GM12878 (cell line): ENCODE measurements at regions not wholly inside any gene's neighbourhood (a gene's known extent, or its start where the extent isn't known, plus 50 kb on each side); places are given as distances from the start of the nearest gene placed in this dataset.

Experiments used
- ATAC-seq: fragments of 200-7000 bp; cut with Tn5 transposase; 3 replicates; pipeline ENCODE4 v1.9.1; 2020; ENCODE audit warnings: mild to moderate bottlenecking, moderate library complexity
- BruUV-seq: library from RNA; stranded (reverse); fragments of 400-500 nt; replicated peaks from 2 replicates; lab custom pipeline; 2021; lab: Mats Ljungman, UMichigan
- CTCF ChIA-PET: fragments of 300-600 bp; sonication (Branson Sonifier 250); formaldehyde crosslinking; extraction: SDS; loops from one replicate; lab custom pipeline; 2021; ENCODE audit warnings: inconsistent platforms; lab: Yijun Ruan, JAX
- POLR2A ChIA-PET: fragments of 350-600 bp; formaldehyde crosslinking; extraction: SDS; loops from one replicate; lab custom pipeline; 2021; ENCODE audit warnings: inconsistent platforms; lab: Charles Lee
- RAD21 ChIA-PET: fragments of 300-600 bp; sonication (Branson Sonifier 250); formaldehyde crosslinking; loops from one replicate; lab custom pipeline; 2023; ENCODE audit warnings: antibody characterized with exemption; ENCODE audit not compliant: unreplicated experiment; lab: Charles Lee
- SMC1A ChIA-PET: fragments of 300-600 bp; sonication (Branson Sonifier 250); formaldehyde crosslinking; loops from one replicate; lab custom pipeline; 2023; ENCODE audit not compliant: unreplicated experiment, uncharacterized antibody; lab: Charles Lee
- DNase-seq: peaks from one replicate; pipeline ENCODE4 v3.0.0-alpha.2; 2011; ENCODE audit warnings: low read depth, low spot score
- FAIRE-seq: peaks from 3 replicates; lab custom pipeline; 2011; peaks lifted over from hg19 to GRCh38; lab: Jason Lieb, UNC
- H2AFZ ChIP-seq: 2 replicates; pipeline ENCODE4 v1.6.0; 2011; ENCODE audit warnings: low read depth, low read length, control low read depth; ENCODE audit not compliant: control insufficient read depth
- H3K27ac ChIP-seq: 2 replicates; pipeline ENCODE4 v1.5.1; 2011; ENCODE audit warnings: control low read depth; ENCODE audit not compliant: control insufficient read depth, insufficient read depth
- H3K27me3 ChIP-seq, 2 experiments: replicated peaks in 1 of 2; 2 replicates each; pipeline versions ENCODE4 v1.6.0 to v1.6.1; 2011; ENCODE audit warnings: low read length in 1 of 2; ENCODE audit not compliant: control insufficient read depth in 2 of 2, insufficient read depth in 2 of 2
- H3K36me3 ChIP-seq, 2 experiments: 2 replicates each; pipeline ENCODE4 v1.5.1; 2011; ENCODE audit warnings: low read length in 1 of 2; ENCODE audit not compliant: control insufficient read depth in 2 of 2, insufficient read depth in 2 of 2
- H3K4me1 ChIP-seq: 2 replicates; pipeline ENCODE4 v1.6.1; 2011; ENCODE audit warnings: mild to moderate bottlenecking, low read length, moderate library complexity, mixed read lengths; ENCODE audit not compliant: control insufficient read depth, insufficient read depth
- H3K4me2 ChIP-seq: 2 replicates; pipeline ENCODE4 v1.6.0; 2011; ENCODE audit warnings: control low read depth; ENCODE audit not compliant: control insufficient read depth, insufficient read depth
- H3K4me3 ChIP-seq: fragments of 200-600 bp; sonication (generic); 2 replicates; pipeline ENCODE4 v1.5.1; 2016
- H3K79me2 ChIP-seq: 2 replicates; pipeline ENCODE4 v1.6.0; 2011; ENCODE audit warnings: low read length; ENCODE audit not compliant: control insufficient read depth, insufficient read depth
- H3K9ac ChIP-seq: 2 replicates; pipeline ENCODE4 v1.8.0; 2011; ENCODE audit warnings: low read length, control low read depth, mixed read lengths; ENCODE audit not compliant: control insufficient read depth, insufficient read depth
- H3K9me3 ChIP-seq: replicated peaks from 3 replicates; pipeline ENCODE4 v1.5.1; 2011; ENCODE audit warnings: mild to moderate bottlenecking, low read length; ENCODE audit not compliant: control insufficient read depth, insufficient read depth
- H4K20me1 ChIP-seq: 2 replicates; pipeline ENCODE4 v1.6.0; 2011; ENCODE audit not compliant: control insufficient read depth, insufficient read depth
- CEBPB ChIP-seq, 2 experiments: fragments of 150-350 bp in 1 of 2; IDR thresholded peaks; 2 replicates each; pipeline ENCODE4 v1.6.1; 2012 to 2014; ENCODE audit warnings: low read depth in 2 of 2, low read length in 2 of 2, borderline replicate concordance in 1 of 2, inconsistent platforms in 1 of 2
- EED ChIP-seq: sonication (generic); IDR thresholded peaks from 2 replicates; pipeline ENCODE4 v1.6.1; 2016; ENCODE audit warnings: antibody characterized with exemption, low read depth
- ESRRA ChIP-seq: IDR thresholded peaks from 2 replicates; pipeline ENCODE4 v1.6.1; 2012; ENCODE audit warnings: mild to moderate bottlenecking, low read length, improper control_type of control experiment
- MEF2B ChIP-seq: fragments of 450-650 bp; IDR thresholded peaks from 2 replicates; pipeline ENCODE4 v1.6.1; 2018; ENCODE audit warnings: mild to moderate bottlenecking, moderate library complexity; ENCODE audit not compliant: partially characterized antibody, poor library complexity, severe bottlenecking
- NFYB ChIP-seq: IDR thresholded peaks from 2 replicates; pipeline ENCODE4 v1.6.1; 2011; ENCODE audit warnings: low read depth, mild to moderate bottlenecking, low read length, improper control_type of control experiment, moderate library complexity; ENCODE audit not compliant: insufficient read depth
- NRF1 ChIP-seq: conservative IDR thresholded peaks from 2 replicates; pipeline ENCODE4 v1.6.1; 2011; ENCODE audit warnings: mild to moderate bottlenecking, low read depth, low read length, improper control_type of control experiment
- PBX3 ChIP-seq: IDR thresholded peaks from 2 replicates; pipeline ENCODE4 v1.6.1; 2011; ENCODE audit warnings: mild to moderate bottlenecking, low read depth, low read length, moderate library complexity; ENCODE audit not compliant: insufficient replicate concordance
- POLR2AphosphoS5 ChIP-seq: IDR thresholded peaks from 2 replicates; pipeline ENCODE4 v1.6.1; 2011; ENCODE audit warnings: mild to moderate bottlenecking, low read length, inconsistent platforms
- RELA ChIP-seq: fragments of 450-650 bp; IDR thresholded peaks from 2 replicates; pipeline ENCODE4 v1.8.0; 2014; ENCODE audit warnings: borderline replicate concordance; ENCODE audit not compliant: partially characterized antibody
- SMAD5 ChIP-seq: IDR thresholded peaks from 2 replicates; pipeline ENCODE4 v1.6.1; 2016; ENCODE audit warnings: antibody characterized with exemption, low read depth
- SMARCA5 ChIP-seq: fragments of 450-650 bp; IDR thresholded peaks from 2 replicates; pipeline ENCODE4 v1.6.1; 2017; ENCODE audit warnings: mild to moderate bottlenecking
- SRF ChIP-seq, 2 experiments: IDR thresholded peaks; 2 replicates each; pipeline ENCODE4 v1.6.1; 2011; ENCODE audit warnings: low read depth in 2 of 2, low read length in 2 of 2, mild to moderate bottlenecking in 1 of 2, moderate library complexity in 1 of 2
- STAT3 ChIP-seq: IDR thresholded peaks from 2 replicates; pipeline ENCODE4 v1.6.1; 2011; ENCODE audit warnings: low read depth, low read length, improper control_type of control experiment
- SUZ12 ChIP-seq: fragments of 200-600 bp; sonication (generic); IDR thresholded peaks from one replicate; pipeline ENCODE4 v1.6.1; 2018; ENCODE audit warnings: antibody characterized with exemption, mild to moderate bottlenecking; ENCODE audit not compliant: unreplicated experiment
- ZNF207 ChIP-seq: fragments of 450-650 bp; IDR thresholded peaks from 2 replicates; pipeline ENCODE4 v1.6.1; 2014; ENCODE audit warnings: antibody characterized with exemption, mild to moderate bottlenecking, borderline replicate concordance
- WGBS: methylation state at CpG from one replicate; pipeline ENCODE4 v1.1.6; 2016; ENCODE audit warnings: low lambda C conversion rate; ENCODE audit not compliant: insufficient replicate concordance, insufficient coverage; ENCODE audit errors: missing lambda C conversion rate; 5-methylcytosine and 5-hydroxymethylcytosine counted together
- in situ Hi-C: fragments of 300-500 bp; cut with MboI; formaldehyde crosslinking; loops from 9 replicates; pipeline ENCODE4 v1.14.3; 2018; ENCODE audit warnings: mixed read lengths
- intact Hi-C: fragments of 100-400 bp; cut with micrococcal nuclease; formaldehyde crosslinking; loops from one replicate; pipeline ENCODE4 v1.14.2; 2022; ENCODE audit not compliant: unreplicated experiment
- TF ChIP-seq, protein P1 (sequence below): fragments of 150-350 bp; IDR thresholded peaks from 2 replicates; pipeline ENCODE4 v1.6.1; 2016; ENCODE audit warnings: low read depth, low read length
- TF ChIP-seq, protein P2 (sequence below), 3 experiments: IDR thresholded peaks in 2 of 3; conservative IDR thresholded peaks in 1 of 3; 2 replicates each; pipeline ENCODE4 v1.5.1; 2011; ENCODE audit warnings: low read depth in 3 of 3, low read length in 3 of 3, mild to moderate bottlenecking in 3 of 3, control low read depth in 2 of 3, moderate library complexity in 2 of 3, inconsistent platforms in 1 of 3, mixed read lengths in 1 of 3; ENCODE audit not compliant: control insufficient read depth in 2 of 3, insufficient read depth in 1 of 3; ENCODE audit errors: extremely low read depth in 1 of 3

GRCh38 chr22:27257987-27258386 is 543.6 kb downstream of the MN1 start:
- WGBS = 46% methylated on average over 5 of the region's 5 CpGs
- BruUV-seq = no TSS peak
- no peaks in the 10 kb centered on the region for H3K4me1 ChIP-seq
- FAIRE-seq (no peak), DNase-seq (no peak), ATAC-seq (no peak)
- in situ Hi-C loops = no loop called here
- POLR2A ChIA-PET = no interaction called here
- no peak overlapping the region for H3K9ac ChIP-seq
- H2AFZ ChIP-seq = no peak overlapping the region
- SMC1A ChIA-PET = no interaction called here
- no peak overlapping the region for H3K27ac ChIP-seq
- no peaks in the 10 kb centered on the region for H3K36me3 ChIP-seq
- no peak overlapping the region for H3K4me2 ChIP-seq
- H3K79me2 ChIP-seq = no peaks in the 10 kb centered on the region
- CTCF ChIA-PET = no interaction called here
- intact Hi-C loops = no loop called here
- TF ChIP-seq EED = no peak
- TF ChIP-seq NFYB = no peak
- TF ChIP-seq CEBPB (IDR thresholded peaks at IDR 0.05; ENCODE audit: borderline replicate concordance in 1 of 2, low read depth in 2 of 2, low read length in 2 of 2) = no peak
- no peak for TF ChIP-seq POLR2AphosphoS5
- TF ChIP-seq ESRRA = no peak
- TF ChIP-seq SRF (IDR thresholded peaks at IDR 0.05; ENCODE audit: low read depth in 2 of 2, low read length in 2 of 2) = no peak
- TF ChIP-seq, protein P1, sequence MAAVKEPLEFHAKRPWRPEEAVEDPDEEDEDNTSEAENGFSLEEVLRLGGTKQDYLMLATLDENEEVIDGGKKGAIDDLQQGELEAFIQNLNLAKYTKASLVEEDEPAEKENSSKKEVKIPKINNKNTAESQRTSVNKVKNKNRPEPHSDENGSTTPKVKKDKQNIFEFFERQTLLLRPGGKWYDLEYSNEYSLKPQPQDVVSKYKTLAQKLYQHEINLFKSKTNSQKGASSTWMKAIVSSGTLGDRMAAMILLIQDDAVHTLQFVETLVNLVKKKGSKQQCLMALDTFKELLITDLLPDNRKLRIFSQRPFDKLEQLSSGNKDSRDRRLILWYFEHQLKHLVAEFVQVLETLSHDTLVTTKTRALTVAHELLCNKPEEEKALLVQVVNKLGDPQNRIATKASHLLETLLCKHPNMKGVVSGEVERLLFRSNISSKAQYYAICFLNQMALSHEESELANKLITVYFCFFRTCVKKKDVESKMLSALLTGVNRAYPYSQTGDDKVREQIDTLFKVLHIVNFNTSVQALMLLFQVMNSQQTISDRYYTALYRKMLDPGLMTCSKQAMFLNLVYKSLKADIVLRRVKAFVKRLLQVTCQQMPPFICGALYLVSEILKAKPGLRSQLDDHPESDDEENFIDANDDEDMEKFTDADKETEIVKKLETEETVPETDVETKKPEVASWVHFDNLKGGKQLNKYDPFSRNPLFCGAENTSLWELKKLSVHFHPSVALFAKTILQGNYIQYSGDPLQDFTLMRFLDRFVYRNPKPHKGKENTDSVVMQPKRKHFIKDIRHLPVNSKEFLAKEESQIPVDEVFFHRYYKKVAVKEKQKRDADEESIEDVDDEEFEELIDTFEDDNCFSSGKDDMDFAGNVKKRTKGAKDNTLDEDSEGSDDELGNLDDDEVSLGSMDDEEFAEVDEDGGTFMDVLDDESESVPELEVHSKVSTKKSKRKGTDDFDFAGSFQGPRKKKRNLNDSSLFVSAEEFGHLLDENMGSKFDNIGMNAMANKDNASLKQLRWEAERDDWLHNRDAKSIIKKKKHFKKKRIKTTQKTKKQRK = no peak
- TF ChIP-seq PBX3 = no peak
- TF ChIP-seq NRF1 = no peak
- no peak for TF ChIP-seq SMARCA5
- no peak for TF ChIP-seq STAT3
- TF ChIP-seq RELA = no peak
- no peak for TF ChIP-seq SUZ12
- TF ChIP-seq, protein P2, sequence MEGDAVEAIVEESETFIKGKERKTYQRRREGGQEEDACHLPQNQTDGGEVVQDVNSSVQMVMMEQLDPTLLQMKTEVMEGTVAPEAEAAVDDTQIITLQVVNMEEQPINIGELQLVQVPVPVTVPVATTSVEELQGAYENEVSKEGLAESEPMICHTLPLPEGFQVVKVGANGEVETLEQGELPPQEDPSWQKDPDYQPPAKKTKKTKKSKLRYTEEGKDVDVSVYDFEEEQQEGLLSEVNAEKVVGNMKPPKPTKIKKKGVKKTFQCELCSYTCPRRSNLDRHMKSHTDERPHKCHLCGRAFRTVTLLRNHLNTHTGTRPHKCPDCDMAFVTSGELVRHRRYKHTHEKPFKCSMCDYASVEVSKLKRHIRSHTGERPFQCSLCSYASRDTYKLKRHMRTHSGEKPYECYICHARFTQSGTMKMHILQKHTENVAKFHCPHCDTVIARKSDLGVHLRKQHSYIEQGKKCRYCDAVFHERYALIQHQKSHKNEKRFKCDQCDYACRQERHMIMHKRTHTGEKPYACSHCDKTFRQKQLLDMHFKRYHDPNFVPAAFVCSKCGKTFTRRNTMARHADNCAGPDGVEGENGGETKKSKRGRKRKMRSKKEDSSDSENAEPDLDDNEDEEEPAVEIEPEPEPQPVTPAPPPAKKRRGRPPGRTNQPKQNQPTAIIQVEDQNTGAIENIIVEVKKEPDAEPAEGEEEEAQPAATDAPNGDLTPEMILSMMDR (IDR thresholded peaks at IDR 0.05 in 2 of 3, conservative IDR thresholded peaks at IDR 0.05 in 1 of 3; ENCODE audit: control insufficient read depth in 2 of 3, extremely low read depth in 1 of 3, insufficient read depth in 1 of 3, low read depth in 3 of 3, low read length in 3 of 3) = no peak
- TF ChIP-seq ZNF207 = no peak
- no peak for TF ChIP-seq MEF2B
- no peak for TF ChIP-seq SMAD5
- RAD21 ChIA-PET = no interaction called here
- H3K27me3 ChIP-seq = no peaks in the 10 kb centered on the region
- no peaks in the 10 kb centered on the region; the same call in 2 of the 3 replicates for H3K9me3 ChIP-seq
- H3K4me3 ChIP-seq = no peak overlapping the region
- H4K20me1 ChIP-seq = no peaks in the 10 kb centered on the region
